ENCODE measurements at regions not wholly inside any gene's neighbourhood (a gene's known extent, or its start where the extent isn't known, plus 50 kb on each side); places are given as distances from the start of the nearest gene placed in this dataset.

DNA sequence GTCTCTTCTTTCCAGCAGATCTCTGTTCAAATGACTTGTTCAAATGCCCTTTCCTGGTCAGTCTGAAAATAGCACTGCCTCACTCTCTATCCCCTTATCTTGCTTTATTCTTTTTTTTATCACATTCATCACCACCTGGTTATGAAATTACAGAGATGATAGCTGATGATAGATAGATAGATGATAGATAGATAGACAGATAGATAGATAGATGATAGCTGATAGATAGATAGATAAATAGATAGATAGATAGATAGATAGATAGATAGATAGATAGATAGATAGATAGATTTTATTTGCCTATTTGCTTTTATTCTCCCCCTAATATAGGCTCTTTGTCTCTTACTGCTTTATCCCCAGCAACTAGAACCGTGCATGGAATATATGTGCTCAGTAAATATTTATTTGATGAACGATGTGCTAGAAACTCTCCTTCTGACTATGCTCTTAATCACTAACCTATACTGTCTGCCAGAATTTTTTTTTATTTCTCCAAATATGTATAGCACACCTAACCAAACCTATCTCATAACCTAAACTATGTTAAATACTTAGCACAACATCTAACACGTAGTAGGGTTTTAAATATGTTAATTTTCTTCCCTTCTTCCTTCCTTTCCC lies 372.8 kb upstream of the DUSP10 start:
- DNase-seq (ENCODE audit: extremely low read depth in 1 of 2, low read depth in 1 of 2): no peak

GRCh38 chr1:222109836-222110235 lies 367.9 kb upstream of the DUSP10 start:
- DNase-seq (ENCODE audit: extremely low read depth in 1 of 2, low read depth in 1 of 2): no peak

- DNase-seq (ENCODE audit: extremely low read depth in 1 of 2, low read depth in 1 of 2): no peak
Observed at GRCh38 chr1:222107975-222108374, 366.1 kb upstream of the DUSP10 start.

- DNase-seq (ENCODE audit: extremely low read depth in 1 of 2, low read depth in 1 of 2): no peak
Observed at GRCh38 chr1:222107267-222107666, 365.4 kb upstream of the DUSP10 start.

- DNase-seq (ENCODE audit: extremely low read depth in 1 of 2, low read depth in 1 of 2): no peak
Observed at GRCh38 chr1:222106377-222106776, 364.5 kb upstream of the DUSP10 start.

DNA sequence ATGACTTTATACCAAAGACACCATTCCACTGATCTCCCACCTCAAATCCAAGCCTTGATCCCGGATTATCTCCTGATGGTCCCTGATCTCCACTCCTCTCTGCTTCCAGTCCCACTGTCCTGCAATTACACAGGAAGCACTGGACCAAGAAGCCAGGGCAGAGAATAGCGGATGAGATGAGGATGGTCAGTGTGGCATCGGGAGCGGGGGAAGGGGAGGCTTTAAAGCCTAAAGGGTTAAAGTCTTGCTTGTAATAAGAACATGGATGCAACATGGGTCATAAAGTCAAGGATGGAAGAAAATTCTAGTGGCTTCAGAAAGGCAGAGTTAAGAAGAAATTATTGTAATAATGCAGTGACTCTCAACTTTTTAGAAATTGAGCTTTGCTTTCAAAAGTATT lies 364.0 kb upstream of the DUSP10 start:
- no peak for DNase-seq (ENCODE audit: extremely low read depth in 1 of 2, low read depth in 1 of 2)

DNA sequence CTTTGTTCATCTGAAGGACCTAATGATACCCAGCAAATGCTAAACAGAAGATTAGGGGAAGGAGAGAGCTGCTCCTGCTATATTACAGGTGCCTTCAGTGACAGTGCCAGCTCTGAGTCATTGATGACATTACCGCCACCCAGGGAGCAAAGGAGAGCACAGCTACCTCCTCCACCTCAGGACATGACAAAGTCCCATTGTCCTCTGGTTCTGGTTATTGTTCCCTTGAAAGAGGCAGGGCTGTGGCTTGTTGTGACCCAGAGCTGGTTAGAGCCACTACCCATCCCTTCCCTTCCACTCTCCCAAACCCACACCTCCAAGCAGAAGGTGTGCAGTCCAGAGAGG lies 363.5 kb upstream of the DUSP10 start:
- DNase-seq (ENCODE audit: extremely low read depth in 1 of 2, low read depth in 1 of 2): no peak

GRCh38 chr1:222104694-222105392 lies 363.0 kb upstream of the DUSP10 start:
- DNase-seq (ENCODE audit: extremely low read depth in 1 of 2, low read depth in 1 of 2): no peak

GRCh38 chr1:222104097-222104496 lies 362.2 kb upstream of the DUSP10 start:
- no peak for DNase-seq (ENCODE audit: extremely low read depth in 1 of 2, low read depth in 1 of 2)

- no peak for DNase-seq (ENCODE audit: extremely low read depth in 1 of 2, low read depth in 1 of 2)
Observed at GRCh38 chr1:222099746-222100145, 357.9 kb upstream of the DUSP10 start.

- DNase-seq (ENCODE audit: extremely low read depth in 1 of 2, low read depth in 1 of 2): no peak
Observed at GRCh38 chr1:222098404-222098803, 356.5 kb upstream of the DUSP10 start.

DNA sequence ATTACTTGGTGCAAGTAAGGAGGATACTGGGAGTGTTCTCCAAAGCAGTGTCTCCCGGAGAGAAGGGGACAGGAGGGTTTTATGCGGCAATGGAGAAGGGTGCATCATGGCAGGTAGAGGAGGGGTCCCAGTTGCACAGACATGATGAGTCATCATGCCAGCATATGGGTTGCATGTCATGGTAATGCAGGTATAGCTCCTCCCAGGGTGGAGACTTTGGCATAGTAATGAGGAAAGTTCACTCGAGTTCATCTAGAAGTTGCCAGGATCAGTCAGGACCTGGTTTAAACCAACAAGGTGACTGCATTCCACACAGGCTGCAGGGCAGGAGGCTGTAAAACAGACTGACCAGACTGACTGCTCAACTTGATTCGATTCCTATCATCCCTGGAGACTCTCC lies 355.7 kb upstream of the DUSP10 start:
- DNase-seq (ENCODE audit: extremely low read depth in 1 of 2, low read depth in 1 of 2): no peak

DNA sequence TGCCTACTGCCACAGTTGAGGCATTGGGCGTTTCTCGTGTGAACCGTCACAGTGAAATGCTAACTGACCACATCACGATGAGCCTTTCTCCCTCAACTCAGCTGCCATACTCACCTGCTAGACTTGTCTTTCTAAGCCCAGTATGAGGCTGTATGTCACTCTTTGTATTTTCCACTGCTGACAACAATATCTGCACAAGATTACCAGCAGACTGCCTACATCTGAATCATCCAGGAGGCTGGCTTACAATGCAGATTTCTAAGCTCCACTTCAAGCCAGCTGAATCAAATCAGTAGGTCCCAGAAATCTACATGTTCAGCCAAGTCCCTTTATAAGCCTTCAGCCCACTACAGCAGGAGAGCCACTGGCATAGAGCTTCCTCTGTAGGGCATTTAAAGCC lies 355.0 kb upstream of the DUSP10 start:
- no peak for DNase-seq (ENCODE audit: extremely low read depth in 1 of 2, low read depth in 1 of 2)

- no peak for DNase-seq (ENCODE audit: extremely low read depth in 1 of 2, low read depth in 1 of 2)
Observed at GRCh38 chr1:222096476-222096772, 354.5 kb upstream of the DUSP10 start.

DNA sequence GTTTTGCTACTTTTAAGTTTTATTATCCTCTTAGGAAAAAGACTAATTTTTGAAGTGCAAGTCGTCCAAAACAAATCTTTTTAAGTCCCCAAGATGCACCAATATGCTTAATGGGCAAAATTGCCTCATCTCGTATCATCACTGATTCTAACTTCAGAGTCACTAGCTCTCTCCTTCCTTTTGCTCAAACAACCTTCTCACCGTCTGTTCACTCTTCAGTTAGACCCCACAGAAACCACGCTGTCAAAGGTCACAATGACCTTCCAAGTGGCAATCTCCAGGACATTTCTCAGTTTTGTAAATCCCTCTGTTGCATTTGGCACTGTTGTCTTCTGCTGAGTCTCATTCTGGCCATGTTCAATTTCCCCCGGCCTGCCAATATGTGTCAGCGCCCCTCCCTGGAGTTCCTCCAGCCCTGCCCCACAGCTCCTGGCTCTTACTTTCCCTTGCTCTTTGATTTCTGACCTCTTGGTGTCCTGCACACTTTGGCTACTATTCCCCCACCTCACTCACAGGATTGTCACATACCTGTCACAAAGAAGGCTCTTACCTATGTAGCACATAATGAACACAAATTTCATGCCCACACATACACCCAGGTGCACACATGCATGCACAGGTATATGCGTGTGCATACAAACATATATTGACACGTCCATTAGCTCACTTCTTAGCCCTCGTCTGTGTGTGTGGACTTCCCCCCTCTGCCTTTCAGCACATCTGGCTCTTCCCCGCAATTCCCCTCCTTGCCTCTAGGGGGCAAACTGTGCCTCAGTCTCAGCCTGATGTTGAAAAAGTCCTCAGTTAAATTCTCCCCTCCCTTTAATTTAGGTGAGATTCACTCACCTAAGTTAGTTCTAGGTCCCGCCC lies 354.0 kb upstream of the DUSP10 start:
- peak; percentile 5 to 15 for DNase-seq (ENCODE audit: extremely low read depth in 1 of 2, low read depth in 1 of 2)

DNA sequence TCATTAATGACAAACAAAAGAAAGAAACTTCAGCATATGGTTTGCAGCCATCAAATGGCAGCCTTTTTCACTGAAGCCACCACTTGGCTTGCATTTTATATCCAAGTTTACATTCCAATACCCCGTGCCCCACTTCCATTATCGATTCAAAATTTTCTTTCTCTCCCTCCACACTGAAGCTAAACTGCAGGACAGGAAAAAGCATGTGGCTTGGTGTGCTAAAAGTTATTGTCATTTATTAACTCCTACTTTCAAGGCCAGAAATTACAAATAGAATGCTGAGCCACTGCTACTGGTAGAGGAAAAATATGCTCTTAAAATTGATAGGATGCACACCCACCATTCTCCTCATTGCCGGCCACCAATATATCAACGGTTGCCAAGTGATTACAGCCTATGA lies 351.6 kb upstream of the DUSP10 start:
- DNase-seq (ENCODE audit: extremely low read depth in 1 of 2, low read depth in 1 of 2): no peak

- no peak for DNase-seq (ENCODE audit: extremely low read depth in 1 of 2, low read depth in 1 of 2)
Observed at GRCh38 chr1:222090103-222090502, 348.2 kb upstream of the DUSP10 start.

- no peak for DNase-seq (ENCODE audit: extremely low read depth in 1 of 2, low read depth in 1 of 2)
Observed at GRCh38 chr1:222087221-222087920, 345.5 kb upstream of the DUSP10 start.

DNA sequence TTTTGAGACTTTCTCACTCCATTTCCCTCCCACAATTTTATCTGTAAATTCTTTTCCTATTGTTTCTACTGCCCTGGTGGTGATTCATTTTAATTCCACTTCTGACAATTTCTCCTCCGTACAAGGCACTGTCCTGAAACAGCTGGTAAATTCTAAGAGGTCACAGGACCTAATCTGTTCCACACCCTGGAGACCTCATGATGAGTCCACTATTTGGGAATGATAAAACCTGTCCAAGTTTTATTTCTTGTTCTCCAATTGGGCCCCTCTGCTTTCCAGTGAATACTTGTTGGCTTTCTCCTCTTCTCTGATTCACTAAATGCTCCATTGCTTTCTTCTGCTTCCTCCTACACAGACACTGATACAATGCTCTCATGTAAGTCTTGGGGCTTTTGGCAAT lies 343.1 kb upstream of the DUSP10 start:
- DNase-seq (ENCODE audit: extremely low read depth in 1 of 2, low read depth in 1 of 2): no peak

DNA sequence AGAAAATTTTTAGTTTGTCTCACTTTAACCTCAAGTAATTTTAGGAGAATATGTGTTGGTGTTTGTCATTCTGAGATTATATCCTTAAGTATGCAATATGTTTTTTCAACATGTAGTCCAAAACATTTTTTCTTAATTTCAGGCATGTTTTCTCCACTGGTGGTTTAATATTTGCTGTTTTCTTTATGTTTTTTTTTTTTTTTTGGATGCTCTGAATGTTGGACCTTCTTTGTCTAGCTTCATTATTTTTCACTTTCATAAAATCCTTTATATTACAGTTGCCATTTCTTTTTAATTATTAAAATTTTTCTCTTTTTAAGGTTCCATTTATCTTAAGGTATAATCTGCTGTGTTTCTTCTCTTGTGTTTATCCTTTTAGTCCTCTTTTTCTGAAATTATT lies 342.2 kb upstream of the DUSP10 start:
- no peak for DNase-seq (ENCODE audit: extremely low read depth in 1 of 2, low read depth in 1 of 2)

DNA sequence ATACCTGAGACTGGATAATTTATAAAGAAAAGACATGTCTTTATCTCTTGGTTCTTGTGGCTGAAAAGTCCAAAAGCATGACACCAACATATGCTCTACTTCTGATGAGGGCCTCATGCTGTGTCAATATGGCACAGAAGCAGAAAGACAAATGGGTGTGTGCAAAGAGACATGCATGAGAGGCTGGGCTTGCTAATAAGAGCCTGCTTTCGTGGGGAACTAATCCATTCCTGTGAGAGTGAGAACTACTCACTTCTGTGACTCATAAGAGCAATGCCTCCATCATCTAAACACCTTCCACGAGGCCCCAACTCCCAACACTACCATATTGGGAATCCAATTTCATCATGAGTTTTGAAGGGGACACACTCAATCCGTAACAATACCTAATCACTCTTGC lies 340.0 kb upstream of the DUSP10 start:
- DNase-seq (ENCODE audit: extremely low read depth in 1 of 2, low read depth in 1 of 2): no peak

- no peak for DNase-seq (ENCODE audit: extremely low read depth in 1 of 2, low read depth in 1 of 2)
Observed at GRCh38 chr1:222079566-222079965, 337.7 kb upstream of the DUSP10 start.
